Upper lobe of left lung (tissue), 6 donors: ENCODE measurements at regions not wholly inside any gene's neighbourhood (a gene's known extent, or its start where the extent isn't known, plus 50 kb on each side); places are given as distances from the start of the nearest gene placed in this dataset.

Source experiments
- ATAC-seq, 2 donors: fragments of 200-7000 bp; cut with Tn5 transposase; one replicate each; pipeline ENCODE4 v1.9.1; 2022; ENCODE audit warnings: mild to moderate bottlenecking in 2 of 2, moderate library complexity in 2 of 2; ENCODE audit not compliant: low FRiP score in 2 of 2
- DNase-seq, 2 donors: peaks; one replicate each; pipeline ENCODE4 v3.0.0-alpha.2; 2019 to 2020
- H3K27ac ChIP-seq, 4 donors: fragments of 200-600 bp; sonication (generic); one replicate each; pipeline ENCODE4 v1.5.1; 2016 to 2019
- H3K27me3 ChIP-seq, 4 donors: fragments of 200-600 bp; sonication (generic); one replicate each; pipeline ENCODE4 v1.5.1; 2017 to 2019
- H3K36me3 ChIP-seq, 4 donors: fragments of 200-600 bp; sonication (generic); one replicate each; pipeline ENCODE4 v1.5.1; 2016 to 2019
- H3K4me1 ChIP-seq, 4 donors: fragments of 200-600 bp; sonication (generic); one replicate each; pipeline ENCODE4 v1.5.1; 2018 to 2019
- H3K4me3 ChIP-seq, 4 donors: fragments of 200-600 bp; sonication (generic); one replicate each; pipeline ENCODE4 v1.5.1; 2017 to 2019; ENCODE audit warnings: mild to moderate bottlenecking in 2 of 4, moderate library complexity in 1 of 4
- H3K9me3 ChIP-seq, 4 donors: fragments of 200-600 bp; sonication (generic); one replicate each; pipeline ENCODE4 v1.5.1; 2018 to 2019
- EP300 ChIP-seq, 4 donors: sonication (generic); formaldehyde crosslinking; IDR thresholded peaks; one replicate each; pipeline ENCODE4 v1.5.1; 2017; ENCODE audit warnings: antibody characterized with exemption in 4 of 4, control low read depth in 2 of 4
- POLR2A ChIP-seq, 4 donors: fragments of 450-650 bp; IDR thresholded peaks; one replicate each; pipeline ENCODE4 v1.5.1; 2016 to 2017; ENCODE audit warnings: antibody characterized with exemption in 4 of 4, mild to moderate bottlenecking in 2 of 4
- POLR2AphosphoS5 ChIP-seq, 2 donors: sonication (generic); formaldehyde crosslinking; IDR thresholded peaks; one replicate each; pipeline ENCODE4 v1.5.1; 2017; ENCODE audit warnings: antibody characterized with exemption in 2 of 2
- WGBS, 2 donors: methylation state at CpG; one replicate each; pipeline ENCODE4 v1.1.5; 2017 to 2018; 5-methylcytosine and 5-hydroxymethylcytosine counted together
- TF ChIP-seq, protein P1 (sequence below), 6 experiments: fragments of 450-650 bp in 4 of 6; fragments of 200-600 bp in 2 of 6; sonication (generic) in 2 of 6; IDR thresholded peaks; one replicate each; pipeline ENCODE4 v1.5.1; 2016 to 2019; ENCODE audit warnings: antibody characterized with exemption in 6 of 6
- donor health status: DM: no; HTN: no; CAD: no; lungs with moderate emphysema.
- donor health status: DM: no; HTN: yes; CAD: no; lungs with severe emphysema.

DNA sequence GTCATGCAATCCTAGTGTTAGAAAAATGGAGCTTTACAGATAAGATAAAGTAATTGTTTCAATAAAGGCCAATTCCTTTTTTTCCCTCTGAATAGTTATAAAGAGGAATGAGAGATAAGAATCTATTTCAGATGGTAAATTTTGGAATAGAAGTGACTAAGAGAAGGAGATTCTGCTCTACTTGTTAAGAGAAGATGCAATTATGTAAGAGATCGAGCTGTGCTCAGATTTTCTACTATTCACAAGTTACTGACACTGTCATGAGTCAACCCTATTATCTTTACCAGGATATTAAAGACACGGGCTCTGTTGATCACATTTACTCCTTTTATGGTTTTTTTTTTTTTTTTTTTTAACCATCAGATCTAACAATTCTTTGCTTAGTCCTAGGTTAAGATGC, 511.3 kb downstream of the ARL4A start:
- H3K9me3 ChIP-seq: no peaks in the 10 kb centered on the region
- ATAC-seq: no peak

DNA sequence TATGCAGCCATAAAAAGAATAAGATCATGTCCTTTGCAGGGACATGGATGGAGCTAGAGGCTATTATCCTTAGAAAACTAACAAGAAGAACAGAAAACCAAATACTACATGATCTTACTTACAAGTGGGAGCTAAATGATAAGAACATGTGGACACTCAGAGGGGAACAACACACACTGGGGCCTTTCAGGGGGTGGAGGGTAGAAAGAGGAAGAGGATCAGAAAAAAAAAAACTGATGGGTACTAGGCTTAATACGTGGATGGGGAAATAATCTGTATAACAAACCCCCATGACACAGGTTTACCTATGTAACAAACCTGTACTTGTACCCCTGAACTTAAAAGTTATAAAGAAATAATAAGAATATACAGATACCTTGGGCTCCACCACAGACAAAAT, 514.2 kb downstream of the ARL4A start:
- Histone ChIP-seq H3K36me3 (no peaks in the 10 kb centered on the region), H3K9me3 (no peaks in the 10 kb centered on the region), H3K4me1 (no peaks in the 10 kb centered on the region), H3K27ac (no peak overlapping the region), H3K4me3 (no peak overlapping the region), H3K27me3 (no peaks in the 10 kb centered on the region)
- DNase-seq: no peak
- 28 to 39% methylated on average over 1 of the region's 1 CpG for WGBS, 2 donors
- ATAC-seq: no peak
- no peak for TF ChIP-seq POLR2A (IDR thresholded peaks at IDR 0.05)

More for the DNA sequence above, 511.3 kb downstream of the ARL4A start:
- Histone ChIP-seq H3K27ac (no peak overlapping the region), H3K4me1 (no peaks in the 10 kb centered on the region), H3K27me3 (no peaks in the 10 kb centered on the region), H3K4me3 (no peak overlapping the region), H3K36me3 (no peaks in the 10 kb centered on the region)
- no peak for TF ChIP-seq POLR2AphosphoS5 (IDR thresholded peaks at IDR 0.05)
- no peak for TF ChIP-seq POLR2A (IDR thresholded peaks at IDR 0.05)
- no peak for TF ChIP-seq EP300 (IDR thresholded peaks at IDR 0.05)
- TF ChIP-seq, protein P1, sequence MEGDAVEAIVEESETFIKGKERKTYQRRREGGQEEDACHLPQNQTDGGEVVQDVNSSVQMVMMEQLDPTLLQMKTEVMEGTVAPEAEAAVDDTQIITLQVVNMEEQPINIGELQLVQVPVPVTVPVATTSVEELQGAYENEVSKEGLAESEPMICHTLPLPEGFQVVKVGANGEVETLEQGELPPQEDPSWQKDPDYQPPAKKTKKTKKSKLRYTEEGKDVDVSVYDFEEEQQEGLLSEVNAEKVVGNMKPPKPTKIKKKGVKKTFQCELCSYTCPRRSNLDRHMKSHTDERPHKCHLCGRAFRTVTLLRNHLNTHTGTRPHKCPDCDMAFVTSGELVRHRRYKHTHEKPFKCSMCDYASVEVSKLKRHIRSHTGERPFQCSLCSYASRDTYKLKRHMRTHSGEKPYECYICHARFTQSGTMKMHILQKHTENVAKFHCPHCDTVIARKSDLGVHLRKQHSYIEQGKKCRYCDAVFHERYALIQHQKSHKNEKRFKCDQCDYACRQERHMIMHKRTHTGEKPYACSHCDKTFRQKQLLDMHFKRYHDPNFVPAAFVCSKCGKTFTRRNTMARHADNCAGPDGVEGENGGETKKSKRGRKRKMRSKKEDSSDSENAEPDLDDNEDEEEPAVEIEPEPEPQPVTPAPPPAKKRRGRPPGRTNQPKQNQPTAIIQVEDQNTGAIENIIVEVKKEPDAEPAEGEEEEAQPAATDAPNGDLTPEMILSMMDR (IDR thresholded peaks at IDR 0.05): no peak
- WGBS, 2 donors: 56 to 79% methylated on average over 2 of the region's 2 CpGs
- DNase-seq: no peak

DNA sequence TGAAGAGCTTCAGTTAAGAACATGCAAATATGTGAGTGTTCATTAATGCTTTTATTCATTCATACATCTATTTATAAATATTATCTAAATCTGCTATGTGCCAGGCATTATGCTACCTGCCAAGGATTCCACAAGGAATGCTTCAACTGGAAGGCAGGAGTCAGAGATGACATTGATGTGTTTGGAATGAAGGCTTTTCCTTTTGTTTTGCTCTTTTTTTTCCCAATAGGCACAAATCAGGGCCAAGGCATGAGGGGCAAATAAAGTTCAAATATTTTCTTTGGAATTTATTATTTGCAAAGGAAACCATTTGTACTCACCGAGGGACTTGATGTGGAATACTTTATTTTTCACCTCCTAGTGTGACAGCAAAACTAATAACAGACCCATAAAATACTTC, 530.3 kb downstream of the ARL4A start:
- Histone ChIP-seq H3K4me1 (no peaks in the 10 kb centered on the region), H3K27ac (no peak overlapping the region), H3K36me3 (no peaks in the 10 kb centered on the region), H3K27me3 (no peaks in the 10 kb centered on the region), H3K9me3 (no peaks in the 10 kb centered on the region), H3K4me3 (no peak overlapping the region)
- WGBS, 2 donors: 28 to 45% methylated on average over 1 of the region's 1 CpG
- no peak for ATAC-seq
- DNase-seq: no peak
- no peak for TF ChIP-seq EP300 (IDR thresholded peaks at IDR 0.05)
- TF ChIP-seq, protein P1 (IDR thresholded peaks at IDR 0.05): no peak
- no peak for TF ChIP-seq POLR2AphosphoS5 (IDR thresholded peaks at IDR 0.05)
- no peak for TF ChIP-seq POLR2A (IDR thresholded peaks at IDR 0.05)

DNA sequence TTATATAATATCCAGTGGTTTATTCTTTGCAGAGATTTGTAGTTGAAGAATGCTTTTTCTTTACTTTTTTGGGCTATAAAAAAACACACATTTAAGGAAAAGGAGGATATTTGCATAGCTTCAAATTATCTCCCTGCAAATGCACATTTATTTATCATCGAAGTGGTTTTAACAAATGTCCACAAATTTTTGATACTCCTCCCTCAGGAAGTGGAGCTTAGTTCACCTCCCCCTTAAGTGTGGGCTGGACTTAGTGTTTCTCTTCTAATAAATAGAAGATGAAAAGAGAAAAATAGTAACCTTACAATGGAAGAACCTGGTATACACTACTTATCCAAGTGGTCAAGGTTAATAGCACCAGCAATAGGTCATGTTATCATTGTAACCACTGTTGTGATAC, 537.6 kb downstream of the ARL4A start:
- DNase-seq: no peak
- WGBS, 2 donors: 89 to 93% methylated on average over 1 of the region's 1 CpG
- Histone ChIP-seq H3K27me3 (no peaks in the 10 kb centered on the region), H3K9me3 (no peaks in the 10 kb centered on the region), H3K4me3 (no peak overlapping the region), H3K4me1 (no peaks in the 10 kb centered on the region), H3K27ac (no peak overlapping the region), H3K36me3 (no peaks in the 10 kb centered on the region)
- no peak for TF ChIP-seq EP300 (IDR thresholded peaks at IDR 0.05)
- no peak for TF ChIP-seq POLR2A (IDR thresholded peaks at IDR 0.05)
- no peak for TF ChIP-seq POLR2AphosphoS5 (IDR thresholded peaks at IDR 0.05)
- no peak for ATAC-seq

DNA sequence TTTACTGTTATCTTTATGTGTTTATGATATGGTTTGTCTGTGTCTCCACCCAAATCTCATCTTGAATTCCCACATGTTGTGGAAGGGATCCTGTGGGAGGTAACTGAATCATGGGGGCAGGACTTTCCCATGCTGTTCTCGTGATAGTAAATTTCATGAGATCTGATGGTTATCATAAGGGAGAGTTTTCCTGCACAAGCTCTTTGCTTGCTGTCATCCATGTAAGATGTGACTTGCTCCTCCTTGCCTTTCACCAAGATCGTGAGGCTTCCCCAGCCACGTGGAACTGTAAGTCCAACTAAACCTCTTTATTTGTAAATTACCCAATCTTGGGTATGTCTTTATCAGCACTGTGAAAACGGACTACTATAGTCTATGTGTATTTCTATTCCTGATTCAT, 539.0 kb downstream of the ARL4A start:
- H3K9me3 ChIP-seq: no peaks in the 10 kb centered on the region

DNA sequence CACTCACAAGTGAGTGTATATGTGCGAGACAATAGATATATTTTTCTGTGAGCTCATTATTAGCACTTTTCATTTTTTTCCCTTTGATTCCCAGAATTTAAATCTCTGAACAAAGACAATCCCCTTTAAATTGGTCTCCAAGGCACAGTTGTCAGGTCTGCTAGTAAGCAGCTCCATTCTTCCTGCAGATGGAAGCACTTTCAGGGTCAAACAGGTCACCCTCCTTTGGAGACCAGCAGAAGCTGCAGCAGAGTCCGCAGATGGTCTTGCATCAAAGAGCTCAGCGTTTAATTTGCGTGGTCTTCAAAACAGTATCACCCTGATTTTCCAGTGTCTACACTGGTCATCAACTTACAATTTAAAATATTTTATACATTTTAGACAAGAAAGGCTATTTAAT, 543.8 kb downstream of the ARL4A start:
- Histone ChIP-seq H3K9me3 (no peaks in the 10 kb centered on the region), H3K27me3 (no peaks in the 10 kb centered on the region), H3K27ac (no peak overlapping the region), H3K4me1 (no peaks in the 10 kb centered on the region), H3K4me3 (no peak overlapping the region), H3K36me3 (no peaks in the 10 kb centered on the region)
- ATAC-seq: no peak
- DNase-seq: no peak
- 92 to 97% methylated on average over 4 of the region's 4 CpGs for WGBS, 2 donors
- TF ChIP-seq POLR2AphosphoS5 (IDR thresholded peaks at IDR 0.05) (no peak), POLR2A (IDR thresholded peaks at IDR 0.05) (no peak), EP300 (IDR thresholded peaks at IDR 0.05) (no peak)
- TF ChIP-seq, protein P1 (IDR thresholded peaks at IDR 0.05): no peak

More for the DNA sequence above, 539.0 kb downstream of the ARL4A start:
- Histone ChIP-seq H3K27me3 (no peaks in the 10 kb centered on the region), H3K4me1 (no peaks in the 10 kb centered on the region), H3K4me3 (no peak overlapping the region), H3K36me3 (no peaks in the 10 kb centered on the region), H3K27ac (no peak overlapping the region)
- TF ChIP-seq POLR2AphosphoS5 (IDR thresholded peaks at IDR 0.05): no peak
- TF ChIP-seq, protein P1 (IDR thresholded peaks at IDR 0.05): no peak
- TF ChIP-seq EP300 (IDR thresholded peaks at IDR 0.05): no peak
- TF ChIP-seq POLR2A (IDR thresholded peaks at IDR 0.05): no peak
- 82 to 90% methylated on average over 4 of the region's 4 CpGs for WGBS, 2 donors
- ATAC-seq (no peak), DNase-seq (no peak)
